IMR-90 (cell line): ENCODE measurements at regions not wholly inside any gene's neighbourhood (a gene's known extent, or its start where the extent isn't known, plus 50 kb on each side); places are given as distances from the start of the nearest gene placed in this dataset.
"Not testable (repeated sequence)": the region's sequence is repeated elsewhere in the genome, so short reads cannot be mapped to it uniquely, and the experiment has no call there.

Experiments used
- ATAC-seq: fragments of 200-7000 bp; cut with Tn5 transposase; 2 replicates; pipeline ENCODE4 v1.9.1; 2020; ENCODE audit warnings: low read depth, mild to moderate bottlenecking, moderate library complexity
- BruUV-seq: library from RNA; stranded (reverse); fragments of 400-500 nt; replicated peaks from 2 replicates; lab custom pipeline; 2021; lab: Mats Ljungman, UMichigan
- CTCF ChIA-PET: fragments of 300-600 bp; formaldehyde crosslinking; extraction: SDS; loops from one replicate; lab custom pipeline; 2021; ENCODE audit warnings: antibody characterized with exemption; lab: Yijun Ruan, JAX
- POLR2A ChIA-PET: fragments of 300-600 bp; sonication (Branson Sonifier 250); formaldehyde crosslinking; loops from one replicate; lab custom pipeline; 2022; ENCODE audit warnings: antibody characterized with exemption; ENCODE audit not compliant: unreplicated experiment; lab: Charles Lee
- DNase-seq: peaks from one replicate; pipeline ENCODE4 v3.0.0; 2013
- H2AFZ ChIP-seq: replicated peaks from 2 replicates; pipeline ENCODE3; 2013; ENCODE audit warnings: low read length, mild to moderate bottlenecking; ENCODE audit not compliant: poor library complexity
- H2AK5ac ChIP-seq: 2 replicates; pipeline ENCODE4 v1.6.1; 2013; ENCODE audit warnings: low read depth, low read length, inconsistent platforms
- H2AK9ac ChIP-seq: replicated peaks from 2 replicates; pipeline ENCODE3; 2013; ENCODE audit warnings: mild to moderate bottlenecking, low read depth, low read length, moderate library complexity; ENCODE audit not compliant: poor library complexity
- H2BK120ac ChIP-seq: 2 replicates; pipeline ENCODE4 v1.6.1; 2013; ENCODE audit warnings: low read depth, low read length, inconsistent platforms
- H2BK15ac ChIP-seq: 3 replicates; pipeline ENCODE4 v1.6.1; 2013; ENCODE audit warnings: low read depth, low read length, inconsistent platforms
- H2BK20ac ChIP-seq: 2 replicates; pipeline ENCODE4 v1.6.1; 2013; ENCODE audit warnings: low read depth, mild to moderate bottlenecking, inconsistent platforms, low read length, moderate library complexity
- H2BK5ac ChIP-seq: 2 replicates; pipeline ENCODE4 v1.6.1; 2013; ENCODE audit warnings: mild to moderate bottlenecking, low read depth, low read length, inconsistent platforms; ENCODE audit not compliant: poor library complexity, severe bottlenecking
- H3K14ac ChIP-seq: replicated peaks from 2 replicates; pipeline ENCODE4 v1.6.1; 2013; ENCODE audit warnings: low read depth, low read length, inconsistent platforms
- H3K18ac ChIP-seq: 2 replicates; pipeline ENCODE4 v1.6.1; 2013; ENCODE audit warnings: low read depth, low read length, control low read depth
- H3K23ac ChIP-seq: 2 replicates; pipeline ENCODE4 v1.6.1; 2013; ENCODE audit warnings: low read depth, low read length, inconsistent platforms
- H3K27ac ChIP-seq: 2 replicates; pipeline ENCODE4 v1.5.1; 2013; ENCODE audit warnings: mild to moderate bottlenecking, control low read depth, low read length; ENCODE audit not compliant: insufficient read depth
- H3K27me3 ChIP-seq: 2 replicates; pipeline ENCODE4 v1.6.1; 2013; ENCODE audit warnings: low read length; ENCODE audit not compliant: control insufficient read depth, insufficient read depth
- H3K36me3 ChIP-seq: 2 replicates; pipeline ENCODE4 v1.6.1; 2013; ENCODE audit warnings: low read length, mixed read lengths; ENCODE audit not compliant: control insufficient read depth, insufficient read depth
- H3K4ac ChIP-seq: 2 replicates; pipeline ENCODE4 v1.6.1; 2013; ENCODE audit warnings: low read depth, low read length, inconsistent platforms
- H3K4me1 ChIP-seq: 2 replicates; pipeline ENCODE4 v1.6.1; 2013; ENCODE audit warnings: low read length, mixed read lengths; ENCODE audit not compliant: control insufficient read depth, insufficient read depth
- H3K4me2 ChIP-seq: 2 replicates; pipeline ENCODE4 v1.6.1; 2013; ENCODE audit warnings: low read depth, mild to moderate bottlenecking, control low read depth, low read length, moderate library complexity
- H3K4me3 ChIP-seq: 2 replicates; pipeline ENCODE4 v1.5.1; 2013; ENCODE audit warnings: low read depth, mild to moderate bottlenecking, control low read depth, low read length, moderate library complexity; ENCODE audit not compliant: insufficient read depth
- H3K56ac ChIP-seq: 2 replicates; pipeline ENCODE4 v1.6.1; 2013; ENCODE audit warnings: low read length, inconsistent platforms; ENCODE audit not compliant: insufficient read depth; ENCODE audit errors: extremely low read depth
- H3K79me1 ChIP-seq, 2 experiments: 2 replicates each; pipeline ENCODE4 v1.6.1; 2013; ENCODE audit warnings: low read length in 2 of 2, inconsistent platforms in 1 of 2, low read depth in 1 of 2
- H3K9ac ChIP-seq: 2 replicates; pipeline ENCODE4 v1.6.1; 2013; ENCODE audit warnings: low read depth, low read length, control low read depth
- H3K9me1 ChIP-seq: 2 replicates; pipeline ENCODE4 v1.6.1; 2013; ENCODE audit warnings: low read length, inconsistent platforms; ENCODE audit not compliant: insufficient read depth
- H3K9me3 ChIP-seq: 2 replicates; pipeline ENCODE4 v1.6.1; 2013; ENCODE audit warnings: low read length; ENCODE audit not compliant: control insufficient read depth, insufficient read depth
- H4K20me1 ChIP-seq: 2 replicates; pipeline ENCODE4 v1.6.1; 2013; ENCODE audit warnings: low read length, inconsistent platforms; ENCODE audit not compliant: insufficient read depth
- H4K5ac ChIP-seq: 2 replicates; pipeline ENCODE4 v1.6.1; 2013; ENCODE audit warnings: mild to moderate bottlenecking, low read depth, low read length, control low read depth
- H4K8ac ChIP-seq, 2 experiments: 2 replicates each; pipeline ENCODE4 v1.6.1; 2013; ENCODE audit warnings: low read depth in 2 of 2, low read length in 2 of 2, control low read depth in 1 of 2, inconsistent platforms in 1 of 2
- H4K91ac ChIP-seq: 2 replicates; pipeline ENCODE4 v1.6.1; 2013; ENCODE audit warnings: low read depth, low read length, inconsistent platforms; ENCODE audit not compliant: insufficient read depth
- WGBS, 2 experiments: methylation state at CpG; one replicate each; pipeline versions ENCODE4 v1.1.5 to v1.1.7; 2013; ENCODE audit warnings: missing lambda C conversion rate in 2 of 2; ENCODE audit not compliant: insufficient read length in 1 of 2; ENCODE audit errors: extremely low coverage in 2 of 2; 5-methylcytosine and 5-hydroxymethylcytosine counted together
- dilution Hi-C: fragments of 300-500 bp; cut with HindIII; formaldehyde crosslinking; loops from one replicate; pipeline ENCODE4 v1.14.3; 2018; ENCODE audit warnings: low sequenced_read_pairs; ENCODE audit not compliant: unreplicated experiment
- in situ Hi-C: fragments of 300-500 bp; cut with MboI; formaldehyde crosslinking; loops from 3 replicates; pipeline ENCODE4 v1.14.3; 2019; ENCODE audit warnings: low sequenced_read_pairs, inconsistent platforms, mixed read lengths
- intact Hi-C: fragments of 100-400 bp; cut with micrococcal nuclease; formaldehyde crosslinking; loops from 2 replicates; pipeline ENCODE4 v1.10.0; 2022

DNA sequence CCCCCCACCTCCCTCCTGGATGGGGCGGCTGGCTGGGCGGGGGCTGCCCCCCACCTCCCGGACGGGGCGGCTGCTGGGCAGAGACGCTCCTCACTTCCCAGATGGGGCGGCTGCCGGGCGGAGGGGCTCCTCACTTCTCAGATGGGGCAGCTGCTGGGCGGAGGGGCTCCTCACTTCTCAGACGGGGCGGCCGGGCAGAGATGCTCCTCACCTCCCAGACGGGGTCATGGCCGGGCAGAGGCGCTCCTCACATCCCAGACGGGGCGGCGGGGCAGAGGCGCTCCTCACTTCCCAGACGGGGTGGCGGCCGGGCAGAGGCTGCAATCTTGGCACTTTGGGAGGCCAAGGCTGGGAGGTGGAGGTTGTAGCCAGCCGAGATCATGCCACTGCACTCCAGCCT lies 280.8 kb downstream of the SOCS6 start:
- H3K9ac ChIP-seq, H4K91ac ChIP-seq, ATAC-seq, H3K27me3 ChIP-seq, H3K27ac ChIP-seq, H3K9me1 ChIP-seq, H2AFZ ChIP-seq, H2BK15ac ChIP-seq, H4K20me1 ChIP-seq, H3K4me2 ChIP-seq, H3K18ac ChIP-seq, BruUV-seq, H3K56ac ChIP-seq, H2BK120ac ChIP-seq, H3K9me3 ChIP-seq, H2BK5ac ChIP-seq, DNase-seq, intact Hi-C loops, H2AK5ac ChIP-seq, H2AK9ac ChIP-seq, dilution Hi-C loops, H3K4me3 ChIP-seq, H3K14ac ChIP-seq, H3K36me3 ChIP-seq, H3K23ac ChIP-seq, CTCF ChIA-PET, H3K79me1 ChIP-seq, H4K8ac ChIP-seq, H3K4me1 ChIP-seq, POLR2A ChIA-PET, H2BK20ac ChIP-seq, H3K4ac ChIP-seq, H4K5ac ChIP-seq, in situ Hi-C loops: not testable (repeated sequence)
- no CpG with 5 or more reads among the region's 24 CpGs for WGBS, 2 experiments
